SK-N-SH (cell line): ENCODE measurements at regions not wholly inside any gene's neighbourhood (a gene's known extent, or its start where the extent isn't known, plus 50 kb on each side); places are given as distances from the start of the nearest gene placed in this dataset.
A peak's percentile ranks its signal among the peaks of the same experiment; 100 is the strongest.

Experiments
- CTCF ChIA-PET: fragments of 300-600, 350-600 bp; formaldehyde crosslinking; extraction: SDS; loops from one replicate; lab custom pipeline; 2021; lab: Yijun Ruan, JAX
- POLR2A ChIA-PET: fragments of 350-600 bp; sonication (Branson Sonifier 250); formaldehyde crosslinking; extraction: SDS; loops from one replicate; lab custom pipeline; 2020; ENCODE audit warnings: antibody characterized with exemption, inconsistent platforms; lab: Yijun Ruan, JAX
- DNase-seq: peaks from one replicate; pipeline ENCODE4 v3.0.0; 2012
- H2AFZ ChIP-seq: fragments of 200-600 bp; sonication (generic); 2 replicates; pipeline ENCODE4 v1.8.1; 2016; ENCODE audit warnings: antibody characterized with exemption, mild to moderate bottlenecking, low read depth
- H3F3A ChIP-seq: fragments of 200-600 bp; sonication (generic); replicated peaks from 2 replicates; pipeline ENCODE3; 2016; ENCODE audit warnings: antibody characterized with exemption, mild to moderate bottlenecking; ENCODE audit not compliant: insufficient read depth
- H3K27ac ChIP-seq, 2 experiments: fragments of 200-500 bp in 1 of 2; fragments of 200-600 bp in 1 of 2; sonication (Bioruptor generic) in 1 of 2; sonication (generic), shearing (Covaris generic) in 1 of 2; 2 replicates each; pipeline versions ENCODE4 v1.5.1 to v1.6.1; 2014 to 2016; ENCODE audit warnings: low read depth in 2 of 2, inconsistent platforms in 1 of 2, low read length in 1 of 2, mild to moderate bottlenecking in 1 of 2, mixed read lengths in 1 of 2
- H3K27me3 ChIP-seq: fragments of 200-600 bp; sonication (generic), shearing (Covaris generic); 2 replicates; pipeline ENCODE4 v1.6.1; 2016; ENCODE audit warnings: mixed run types; ENCODE audit not compliant: insufficient read depth
- H3K36me3 ChIP-seq, 2 experiments: fragments of 200-500 bp in 1 of 2; fragments of 200-600 bp in 1 of 2; sonication (Bioruptor generic) in 1 of 2; sonication (generic) in 1 of 2; replicated peaks in 1 of 2; 2 replicates each; pipeline versions ENCODE3 to v1.5.1; 2014 to 2016; ENCODE audit warnings: low read length in 1 of 2, mild to moderate bottlenecking in 1 of 2; ENCODE audit not compliant: insufficient read depth in 2 of 2, control insufficient read depth in 1 of 2
- H3K4me1 ChIP-seq, 2 experiments: fragments of 200-500 bp in 1 of 2; fragments of 200-600 bp in 1 of 2; sonication (Bioruptor generic) in 1 of 2; sonication (generic), shearing (Covaris generic) in 1 of 2; 2 replicates each; pipeline versions ENCODE4 v1.5.1 to v1.6.1; 2014 to 2016; ENCODE audit warnings: low read depth in 1 of 2, low read length in 1 of 2, mixed run types in 1 of 2; ENCODE audit not compliant: insufficient read depth in 2 of 2, control insufficient read depth in 1 of 2
- H3K4me2 ChIP-seq: fragments of 200-600 bp; sonication (generic), shearing (Covaris generic); 2 replicates; pipeline ENCODE4 v1.6.1; 2017; ENCODE audit warnings: mixed run types
- H3K4me3 ChIP-seq, 2 experiments: fragments of 200-500 bp in 1 of 2; fragments of 200-600 bp in 1 of 2; sonication (Bioruptor generic) in 1 of 2; sonication (generic), shearing (Covaris generic) in 1 of 2; 2 replicates each; pipeline versions ENCODE4 v1.5.1 to v1.8.1; 2014 to 2016; ENCODE audit warnings: low read depth in 2 of 2, inconsistent platforms in 1 of 2, low read length in 1 of 2, mild to moderate bottlenecking in 1 of 2, mixed read lengths in 1 of 2, moderate library complexity in 1 of 2
- H3K79me2 ChIP-seq: fragments of 200-600 bp; sonication (generic); 2 replicates; pipeline ENCODE4 v1.8.1; 2017; ENCODE audit warnings: mild to moderate bottlenecking; ENCODE audit not compliant: insufficient read depth
- H3K9ac ChIP-seq: fragments of 200-600 bp; sonication (generic); 2 replicates; pipeline ENCODE4 v1.6.1; 2017; ENCODE audit warnings: mixed run types
- H3K9me2 ChIP-seq: fragments of 200-600 bp; sonication (generic); 2 replicates; pipeline ENCODE4 v1.6.1; 2017; ENCODE audit warnings: mixed run types
- H3K9me3 ChIP-seq: fragments of 200-600 bp; sonication (generic); 2 replicates; pipeline ENCODE4 v1.6.1; 2017; ENCODE audit warnings: mixed run types, mild to moderate bottlenecking, moderate library complexity
- H4K20me1 ChIP-seq: fragments of 200-600 bp; sonication (generic); 2 replicates; pipeline ENCODE4 v1.6.1; 2017; ENCODE audit warnings: mild to moderate bottlenecking, mixed run types; ENCODE audit not compliant: insufficient read depth
- CTCF ChIP-seq: fragments of 200-600 bp; sonication (generic); IDR thresholded peaks from 2 replicates; pipeline ENCODE4 v1.6.1; 2017; ENCODE audit warnings: antibody characterized with exemption, mild to moderate bottlenecking, moderate library complexity
- ELF1 ChIP-seq: IDR thresholded peaks from 2 replicates; pipeline ENCODE4 v1.4.0; 2012
- FOSL2 ChIP-seq: IDR thresholded peaks from 2 replicates; pipeline ENCODE4 v1.4.0; 2012; ENCODE audit warnings: low read depth, mild to moderate bottlenecking, moderate library complexity, borderline replicate concordance
- FOXM1 ChIP-seq: IDR thresholded peaks from 2 replicates; pipeline ENCODE4 v1.4.0; 2012; ENCODE audit warnings: low read depth, mild to moderate bottlenecking
- IRF3 ChIP-seq: fragments of 150-350 bp; IDR thresholded peaks from 2 replicates; pipeline ENCODE4 v1.6.1; 2016; ENCODE audit warnings: mild to moderate bottlenecking, low read depth, low read length
- JUND ChIP-seq: IDR thresholded peaks from 2 replicates; pipeline ENCODE4 v1.4.0; 2012
- MEF2A ChIP-seq: IDR thresholded peaks from 2 replicates; pipeline ENCODE4 v1.4.0; 2012; ENCODE audit warnings: low read depth, borderline replicate concordance
- POLR2AphosphoS5 ChIP-seq: IDR thresholded peaks from 2 replicates; pipeline ENCODE4 v1.6.1; 2012; ENCODE audit warnings: low read depth, low read length
- RAD21 ChIP-seq: IDR thresholded peaks from 2 replicates; pipeline ENCODE4 v1.6.1; 2012; ENCODE audit warnings: mild to moderate bottlenecking, low read length
- RCOR1 ChIP-seq: fragments of 150-350 bp; IDR thresholded peaks from 2 replicates; pipeline ENCODE4 v1.6.1; 2017; ENCODE audit warnings: antibody characterized with exemption, low read length
- RXRA ChIP-seq: IDR thresholded peaks from 2 replicates; pipeline ENCODE4 v1.4.0; 2012; ENCODE audit warnings: low read depth, mild to moderate bottlenecking, borderline replicate concordance
- SIN3A ChIP-seq: IDR thresholded peaks from 2 replicates; pipeline ENCODE4 v1.6.1; 2012; ENCODE audit warnings: low read depth, mild to moderate bottlenecking, low read length, moderate library complexity, borderline replicate concordance
- SMC3 ChIP-seq: IDR thresholded peaks from 2 replicates; pipeline ENCODE4 v1.6.1; 2012; ENCODE audit warnings: low read depth, low read length, improper control_type of control experiment
- TCF12 ChIP-seq: IDR thresholded peaks from 2 replicates; pipeline ENCODE4 v1.4.0; 2012
- TEAD4 ChIP-seq: IDR thresholded peaks from 2 replicates; pipeline ENCODE4 v1.4.0; 2012; ENCODE audit warnings: mild to moderate bottlenecking, borderline replicate concordance; ENCODE audit not compliant: insufficient read depth
- WGBS: methylation state at CpG from one replicate; pipeline ENCODE4 v1.1.6; 2017; ENCODE audit warnings: low lambda C conversion rate; 5-methylcytosine and 5-hydroxymethylcytosine counted together
- TF ChIP-seq, protein P1 (sequence below): fragments of 150-350 bp; IDR thresholded peaks from 2 replicates; pipeline ENCODE4 v1.6.1; 2017; ENCODE audit warnings: antibody characterized with exemption, low read length, low read depth, borderline replicate concordance
- TF ChIP-seq, protein P2 (sequence below): IDR thresholded peaks from 2 replicates; pipeline ENCODE4 v1.4.0; 2012; ENCODE audit warnings: low read depth, borderline replicate concordance

DNA sequence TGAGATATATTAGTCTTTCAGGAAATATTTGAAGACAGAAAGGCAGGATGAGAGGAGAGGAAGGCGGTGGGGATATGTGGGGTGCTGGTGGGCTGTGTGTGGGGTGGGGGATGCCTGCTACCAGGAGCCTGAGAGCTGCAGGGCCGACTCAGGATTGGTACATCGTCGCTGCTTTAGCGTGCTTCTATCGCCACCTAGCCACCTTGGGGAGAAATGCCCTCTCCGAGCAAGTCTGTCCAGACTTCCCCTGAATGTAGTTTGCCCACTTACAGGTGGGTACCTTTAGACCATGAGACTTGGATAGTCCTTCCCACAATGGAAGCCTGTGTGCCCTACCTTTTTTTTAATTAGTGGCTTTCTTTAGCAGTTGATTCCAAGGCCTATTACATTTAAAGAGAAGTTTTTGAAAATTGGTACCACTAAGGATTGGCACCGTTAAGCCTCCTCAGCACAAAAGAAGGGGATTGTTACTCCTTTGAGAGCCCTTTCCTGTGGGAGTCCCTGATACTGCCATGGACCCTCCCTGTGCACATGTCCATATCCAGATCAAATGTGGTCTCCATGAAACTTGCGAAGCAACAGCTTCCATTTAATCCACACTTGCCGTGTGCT lies 114.1 kb upstream of the NDUFV2 start:
- Histone ChIP-seq H4K20me1 (no peaks in the 10 kb centered on the region), H3K36me3 (no peaks in the 10 kb centered on the region), H3K9me3 (no peaks in the 10 kb centered on the region), H2AFZ (no peak overlapping the region), H3K4me2 (no peak overlapping the region), H3K4me3 (peak overlapping the region in 1 of 2 experiments; percentile 21; a peak in 1 of 4 replicates), H3K9ac (no peak overlapping the region), H3K4me1 (peaks cover 6 to 8% of the 10 kb centered on the region in 2 experiments; a peak in 2 of 4 replicates)
- WGBS: 35% methylated on average over 9 of the region's 10 CpGs
- TF ChIP-seq, protein P1, sequence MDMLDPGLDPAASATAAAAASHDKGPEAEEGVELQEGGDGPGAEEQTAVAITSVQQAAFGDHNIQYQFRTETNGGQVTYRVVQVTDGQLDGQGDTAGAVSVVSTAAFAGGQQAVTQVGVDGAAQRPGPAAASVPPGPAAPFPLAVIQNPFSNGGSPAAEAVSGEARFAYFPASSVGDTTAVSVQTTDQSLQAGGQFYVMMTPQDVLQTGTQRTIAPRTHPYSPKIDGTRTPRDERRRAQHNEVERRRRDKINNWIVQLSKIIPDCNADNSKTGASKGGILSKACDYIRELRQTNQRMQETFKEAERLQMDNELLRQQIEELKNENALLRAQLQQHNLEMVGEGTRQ: no peak
- TF ChIP-seq ELF1 (no peak), POLR2AphosphoS5 (no peak), JUND (no peak), IRF3 (no peak), CTCF (peak; percentile 86), RAD21 (peak; percentile 95), SMC3 (peak; percentile 89)
- TF ChIP-seq, all 33 proteins: peak for 3
- peak; percentile 81 for DNase-seq
- Histone ChIP-seq H3K79me2 (no peaks in the 10 kb centered on the region), H3K27ac (no peak overlapping the region), H3F3A (no peaks in the 10 kb centered on the region), H3K27me3 (no peaks in the 10 kb centered on the region), H3K9me2 (no peaks in the 10 kb centered on the region)
- CTCF ChIA-PET: interaction anchor here (0.7 to 12.0 kb wide), 56 partner anchors 9 to 1716 kb away, joined by 3 to 266 read pairs (median 4); partner anchors contain the start of genes MTCL1 and PTPRM
- POLR2A ChIA-PET: interaction anchor here (0.8 kb wide), 1 partner anchor 331 kb away, joined by 3 read pairs; no protein-coding TSS in a partner anchor

- Histone ChIP-seq H3K27me3 (no peaks in the 10 kb centered on the region), H4K20me1 (no peaks in the 10 kb centered on the region), H3K9ac (no peak overlapping the region), H3K4me1 (peaks cover 6 to 8% of the 10 kb centered on the region in 2 experiments; a peak in 2 of 4 replicates), H3K36me3 (no peaks in the 10 kb centered on the region), H3K9me2 (no peaks in the 10 kb centered on the region), H3K4me2 (no peak overlapping the region), H2AFZ (no peak overlapping the region), H3K79me2 (no peaks in the 10 kb centered on the region), H3F3A (no peaks in the 10 kb centered on the region), H3K27ac (no peak overlapping the region), H3K4me3 (no peak overlapping the region), H3K9me3 (no peaks in the 10 kb centered on the region)
- ChIA-PET CTCF (interaction anchor here (0.8 to 12.0 kb wide), 16 partner anchors 9 to 528 kb away, joined by 3 to 266 read pairs (median 7); no protein-coding TSS in a partner anchor), POLR2A (no interaction called here)
- WGBS: 63% methylated on average over 5 of the region's 5 CpGs
- DNase-seq: no peak
- TF ChIP-seq RXRA (no peak), TCF12 (no peak), TEAD4 (no peak), FOXM1 (no peak), SIN3A (no peak), FOSL2 (no peak), RCOR1 (no peak), POLR2AphosphoS5 (no peak), ELF1 (no peak), CTCF (no peak), MEF2A (no peak)
- TF ChIP-seq, protein P2, sequence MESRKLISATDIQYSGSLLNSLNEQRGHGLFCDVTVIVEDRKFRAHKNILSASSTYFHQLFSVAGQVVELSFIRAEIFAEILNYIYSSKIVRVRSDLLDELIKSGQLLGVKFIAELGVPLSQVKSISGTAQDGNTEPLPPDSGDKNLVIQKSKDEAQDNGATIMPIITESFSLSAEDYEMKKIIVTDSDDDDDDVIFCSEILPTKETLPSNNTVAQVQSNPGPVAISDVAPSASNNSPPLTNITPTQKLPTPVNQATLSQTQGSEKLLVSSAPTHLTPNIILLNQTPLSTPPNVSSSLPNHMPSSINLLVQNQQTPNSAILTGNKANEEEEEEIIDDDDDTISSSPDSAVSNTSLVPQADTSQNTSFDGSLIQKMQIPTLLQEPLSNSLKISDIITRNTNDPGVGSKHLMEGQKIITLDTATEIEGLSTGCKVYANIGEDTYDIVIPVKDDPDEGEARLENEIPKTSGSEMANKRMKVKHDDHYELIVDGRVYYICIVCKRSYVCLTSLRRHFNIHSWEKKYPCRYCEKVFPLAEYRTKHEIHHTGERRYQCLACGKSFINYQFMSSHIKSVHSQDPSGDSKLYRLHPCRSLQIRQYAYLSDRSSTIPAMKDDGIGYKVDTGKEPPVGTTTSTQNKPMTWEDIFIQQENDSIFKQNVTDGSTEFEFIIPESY: no peak
- TF ChIP-seq, protein P1: no peak
Observed at GRCh38 chr18:8989017-8989416, 113.5 kb upstream of the NDUFV2 start.
